AG10803 (cell line): ENCODE measurements at regions not wholly inside any gene's neighbourhood (a gene's known extent, or its start where the extent isn't known, plus 50 kb on each side); places are given as distances from the start of the nearest gene placed in this dataset.

Experiments used
- DNase-seq: peaks from one replicate; pipeline ENCODE4 v3.0.0; 2010; ENCODE audit warnings: low read depth
- H3K4me3 ChIP-seq: 2 replicates; pipeline ENCODE4 v1.5.1; 2011; ENCODE audit warnings: mild to moderate bottlenecking, low read length, control low read depth
- CTCF ChIP-seq: conservative IDR thresholded peaks from 2 replicates; pipeline ENCODE4 v1.5.1; 2011; ENCODE audit warnings: mild to moderate bottlenecking, low read length, control low read depth, inconsistent platforms

GRCh38 chr6:159470397-159470796 is 222.6 kb downstream of the SOD2 start:
- H3K4me3 ChIP-seq: no peak overlapping the region
- no peak for TF ChIP-seq CTCF
- no peak for DNase-seq

DNA sequence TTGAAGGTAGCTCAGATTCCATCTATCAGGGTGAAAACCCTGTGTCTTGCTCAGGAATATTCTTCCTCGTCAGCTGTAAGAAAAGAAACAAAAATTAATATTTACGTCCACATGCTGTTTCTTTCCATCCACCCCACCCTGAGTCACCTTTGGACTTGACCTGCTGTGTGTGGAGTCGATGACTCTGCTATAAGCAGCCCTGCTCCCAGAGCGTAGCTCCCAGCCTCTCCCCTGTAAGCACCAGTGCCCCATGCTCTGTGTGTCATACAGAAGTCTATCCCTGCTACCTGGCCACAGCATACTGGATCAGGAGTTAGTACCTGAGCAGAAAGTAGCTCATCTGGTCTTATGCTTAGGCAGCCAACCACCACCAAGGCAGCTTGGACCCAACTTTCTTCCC is 223.6 kb downstream of the SOD2 start:
- no peak overlapping the region for H3K4me3 ChIP-seq
- TF ChIP-seq CTCF: no peak
- DNase-seq: no peak

- no peak overlapping the region for H3K4me3 ChIP-seq
- no peak for TF ChIP-seq CTCF
- no peak for DNase-seq
Observed at GRCh38 chr6:159468994-159469393, 224.0 kb downstream of the SOD2 start.

DNA sequence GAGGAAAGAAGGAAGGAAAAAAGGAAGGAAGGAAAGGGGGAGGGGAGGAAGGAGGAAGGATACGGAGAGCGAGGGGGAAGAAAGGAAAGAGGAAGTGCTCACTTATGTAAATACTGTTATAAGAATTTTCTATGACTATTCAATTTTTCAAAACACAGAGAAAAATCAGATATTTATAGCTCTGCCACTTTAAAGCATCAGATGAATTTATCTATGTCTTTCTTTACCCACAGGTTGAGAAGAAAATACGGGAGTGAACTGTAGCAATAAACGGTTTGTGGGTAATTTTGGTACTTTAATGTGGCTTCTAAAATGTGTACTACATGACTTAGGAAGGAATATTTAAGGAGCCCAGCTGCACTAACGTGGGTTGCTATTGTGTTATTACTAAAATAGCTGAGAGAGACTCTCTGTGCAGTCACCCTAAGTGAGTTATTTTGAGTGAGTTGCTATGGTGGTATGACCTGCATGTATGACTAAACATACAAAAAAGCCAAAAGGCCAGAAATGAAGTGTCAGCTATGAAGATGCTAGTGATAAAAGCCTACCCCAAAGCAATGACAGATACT is 225.5 kb downstream of the SOD2 start:
- no peak overlapping the region for H3K4me3 ChIP-seq
- peak; percentile 32 for DNase-seq
- no peak for TF ChIP-seq CTCF

DNA sequence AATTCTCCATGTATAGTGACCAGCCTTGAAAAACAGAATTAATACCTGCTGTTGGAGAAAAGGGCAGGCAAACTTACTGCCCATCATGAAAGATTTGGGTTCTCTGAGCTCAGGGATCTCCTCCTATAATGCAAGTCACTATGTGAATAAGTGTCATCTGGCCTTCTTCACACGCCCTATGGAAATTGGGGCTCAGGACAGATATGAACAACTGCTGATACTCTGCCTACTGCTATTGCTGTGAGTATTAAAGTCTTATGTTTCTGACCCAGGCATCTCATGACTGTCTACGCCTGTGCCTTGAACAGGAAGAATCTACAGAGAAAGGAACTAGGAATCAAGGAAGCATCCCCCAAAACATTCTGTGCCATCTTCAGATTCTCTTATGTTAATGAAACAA is 226.1 kb downstream of the SOD2 start:
- no peak for TF ChIP-seq CTCF

DNA sequence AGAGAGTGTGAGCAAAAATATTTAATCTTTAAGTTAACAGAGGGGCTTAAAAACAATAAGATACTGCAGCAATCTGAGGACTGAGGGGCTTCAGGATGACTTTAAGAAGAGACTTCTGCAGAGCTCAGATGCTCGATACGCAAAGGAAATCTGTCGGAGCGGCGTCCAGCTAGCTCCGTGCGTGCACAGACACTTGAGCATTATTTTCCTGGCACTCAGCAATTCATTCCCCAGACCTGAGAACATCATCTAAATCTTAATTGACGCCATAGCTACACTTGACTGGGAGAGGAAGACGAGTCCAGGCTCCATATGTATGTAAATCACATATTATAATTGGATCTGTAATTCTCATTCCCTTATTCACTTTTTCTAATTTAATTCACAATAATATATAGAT is 228.2 kb downstream of the SOD2 start:
- TF ChIP-seq CTCF: no peak
- H3K4me3 ChIP-seq: no peak overlapping the region
- DNase-seq: peak; percentile 27

More for the DNA sequence above, 226.1 kb downstream of the SOD2 start:
- no peak for DNase-seq
- H3K4me3 ChIP-seq: no peak overlapping the region

DNA sequence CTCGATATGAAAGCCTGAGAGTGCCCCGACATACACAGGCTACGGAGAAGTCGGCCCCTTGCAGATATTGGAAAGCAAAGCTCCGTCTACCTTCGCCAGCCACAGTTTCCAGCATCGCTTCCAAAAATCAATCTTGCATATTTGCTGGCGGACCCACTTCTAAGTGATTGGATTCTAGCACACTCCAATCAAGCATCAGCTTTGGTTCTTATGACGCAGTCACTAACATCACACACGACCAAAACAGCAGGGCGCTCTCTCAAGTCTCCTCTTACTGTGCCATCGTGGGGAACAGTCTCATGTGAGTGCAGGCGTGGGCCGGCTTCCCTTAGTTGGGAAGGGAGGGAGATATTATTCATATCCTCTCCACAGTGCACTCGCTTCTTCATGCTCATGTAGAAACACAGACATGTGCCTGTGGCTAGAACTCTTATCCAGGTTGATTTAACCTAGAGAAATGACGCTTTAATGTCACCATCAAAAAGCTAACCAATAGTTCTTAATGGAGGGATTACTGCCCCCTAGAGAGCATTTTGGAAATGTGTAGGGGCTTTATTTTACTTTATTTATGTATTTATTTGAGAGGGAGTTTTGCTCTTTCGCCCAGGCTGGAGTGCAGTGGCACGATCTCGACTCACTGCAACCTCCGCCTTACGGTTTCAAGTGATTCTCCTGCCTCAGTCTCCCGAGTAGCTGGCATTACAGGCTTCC is 229.8 kb downstream of the SOD2 start:
- no peak overlapping the region for H3K4me3 ChIP-seq
- peak; percentile 9 for DNase-seq
- TF ChIP-seq CTCF: peak; percentile 30; the same call in 1 of the 2 replicates
